H9 (cell line): ENCODE measurements at regions not wholly inside any gene's neighbourhood (a gene's known extent, or its start where the extent isn't known, plus 50 kb on each side); places are given as distances from the start of the nearest gene placed in this dataset.
A peak's percentile ranks its signal among the peaks of the same experiment; 100 is the strongest.

Source experiments
- DNase-seq: peaks from one replicate; pipeline ENCODE4 v3.0.0-alpha.2; 2017
- H2AFZ ChIP-seq: one replicate; pipeline ENCODE4 v1.6.1; 2013; ENCODE audit warnings: mild to moderate bottlenecking, low read length, control low read depth, moderate library complexity
- H2AK5ac ChIP-seq: 2 replicates; pipeline ENCODE4 v1.6.1; 2013; ENCODE audit warnings: low read length, control low read depth, mixed read lengths; ENCODE audit not compliant: insufficient read length
- H2BK120ac ChIP-seq: one replicate; pipeline ENCODE4 v1.6.1; 2013; ENCODE audit warnings: low read depth, mild to moderate bottlenecking, low read length, control low read depth, inconsistent platforms; ENCODE audit not compliant: poor library complexity, severe bottlenecking
- H2BK12ac ChIP-seq: 2 replicates; pipeline ENCODE4 v1.6.1; 2013; ENCODE audit warnings: low read length, control low read depth, mixed read lengths, low read depth; ENCODE audit not compliant: insufficient read length
- H2BK15ac ChIP-seq: 2 replicates; pipeline ENCODE4 v1.6.1; 2013; ENCODE audit warnings: low read depth, low read length, control low read depth
- H2BK20ac ChIP-seq: one replicate; pipeline ENCODE4 v1.6.1; 2013; ENCODE audit warnings: low read depth, mild to moderate bottlenecking, low read length, control low read depth, inconsistent platforms; ENCODE audit not compliant: poor library complexity, severe bottlenecking
- H2BK5ac ChIP-seq: 2 replicates; pipeline ENCODE4 v1.6.1; 2013; ENCODE audit warnings: low read length, control low read depth, mixed read lengths; ENCODE audit not compliant: insufficient read length
- H3K14ac ChIP-seq: 2 replicates; pipeline ENCODE4 v1.6.1; 2013; ENCODE audit warnings: low read length, control low read depth; ENCODE audit not compliant: insufficient read depth
- H3K18ac ChIP-seq: 2 replicates; pipeline ENCODE4 v1.6.1; 2013; ENCODE audit warnings: low read depth, mild to moderate bottlenecking, mixed read lengths, low read length, control low read depth; ENCODE audit not compliant: insufficient read length
- H3K23ac ChIP-seq: 2 replicates; pipeline ENCODE4 v1.6.1; 2013; ENCODE audit warnings: low read length, control low read depth, mixed read lengths, low read depth; ENCODE audit not compliant: insufficient read length
- H3K23me2 ChIP-seq: 2 replicates; pipeline ENCODE4 v1.6.1; 2013; ENCODE audit warnings: low read depth, mild to moderate bottlenecking, mixed read lengths, low read length, control low read depth; ENCODE audit not compliant: insufficient read length, poor library complexity, severe bottlenecking
- H3K27ac ChIP-seq: 2 replicates; pipeline ENCODE4 v1.5.1; 2013; ENCODE audit warnings: low read length, control low read depth, mixed read lengths, low read depth; ENCODE audit not compliant: insufficient read length
- H3K27me3 ChIP-seq: 2 replicates; pipeline ENCODE4 v1.6.1; 2013; ENCODE audit warnings: low read length, control low read depth, inconsistent platforms; ENCODE audit not compliant: insufficient read depth
- H3K4ac ChIP-seq: 2 replicates; pipeline ENCODE4 v1.6.1; 2013; ENCODE audit warnings: low read depth, mild to moderate bottlenecking, control low read depth, inconsistent platforms, low read length, moderate library complexity
- H3K4me1 ChIP-seq: 2 replicates; pipeline ENCODE4 v1.6.1; 2013; ENCODE audit warnings: low read length, control low read depth, inconsistent platforms; ENCODE audit not compliant: insufficient read depth
- H3K4me2 ChIP-seq: 2 replicates; pipeline ENCODE4 v1.6.1; 2013; ENCODE audit warnings: low read length, control low read depth, mixed read lengths; ENCODE audit not compliant: insufficient read length, insufficient read depth
- H3K56ac ChIP-seq: 2 replicates; pipeline ENCODE4 v1.6.1; 2013; ENCODE audit warnings: low read depth, mild to moderate bottlenecking, mixed read lengths, low read length, control low read depth; ENCODE audit not compliant: insufficient read length
- H3K79me1 ChIP-seq: 2 replicates; pipeline ENCODE4 v1.6.1; 2013; ENCODE audit warnings: low read depth, mild to moderate bottlenecking, moderate library complexity, low read length, control low read depth, inconsistent platforms; ENCODE audit not compliant: insufficient read depth, poor library complexity, severe bottlenecking
- H3K79me2 ChIP-seq: 2 replicates; pipeline ENCODE4 v1.6.1; 2013; ENCODE audit warnings: low read length, control low read depth, inconsistent platforms; ENCODE audit not compliant: insufficient read depth
- H3K9ac ChIP-seq: 2 replicates; pipeline ENCODE4 v1.6.1; 2013; ENCODE audit warnings: low read length, control low read depth, mixed read lengths; ENCODE audit not compliant: insufficient read length; ENCODE audit errors: extremely low read depth
- H3K9me3 ChIP-seq: one replicate; pipeline ENCODE4 v1.6.1; 2013; ENCODE audit warnings: low read depth, low read length, inconsistent platforms; ENCODE audit not compliant: control insufficient read depth
- H3T11ph ChIP-seq: one replicate; pipeline ENCODE4 v1.6.1; 2013; ENCODE audit warnings: mild to moderate bottlenecking, low read length, control low read depth, inconsistent platforms
- H4K20me1 ChIP-seq: one replicate; pipeline ENCODE4 v1.6.1; 2013; ENCODE audit not compliant: control insufficient read depth, insufficient read length, insufficient read depth
- H4K5ac ChIP-seq: 2 replicates; pipeline ENCODE4 v1.6.1; 2013; ENCODE audit warnings: low read depth, mild to moderate bottlenecking, mixed read lengths, low read length, control low read depth; ENCODE audit not compliant: insufficient read length
- H4K8ac ChIP-seq: replicated peaks from 2 replicates; pipeline ENCODE4 v1.6.1; 2013; ENCODE audit warnings: low read length, control low read depth, mixed read lengths, low read depth; ENCODE audit not compliant: insufficient read length
- H4K91ac ChIP-seq: 2 replicates; pipeline ENCODE4 v1.6.1; 2013; ENCODE audit warnings: low read depth, mild to moderate bottlenecking, moderate library complexity, mixed read lengths, low read length, control low read depth; ENCODE audit not compliant: insufficient read length
- H3K27ac Mint-ChIP-seq, 3 experiments: 2 replicates in 2 of 3; 3 replicates in 1 of 3; pipeline ENCODE4 v1.8.0; 2020 to 2021; ENCODE audit warnings: mixed read lengths in 3 of 3, mild to moderate bottlenecking in 1 of 3, moderate library complexity in 1 of 3
- H3K27me3 Mint-ChIP-seq: 2 replicates; pipeline ENCODE4 v1.8.0; 2021; ENCODE audit warnings: low read depth, mild to moderate bottlenecking, moderate library complexity, mixed read lengths
- H3K36me3 Mint-ChIP-seq, 3 experiments: 2 replicates in 2 of 3; 3 replicates in 1 of 3; pipeline ENCODE4 v1.8.0; 2020 to 2021; ENCODE audit warnings: low read depth in 3 of 3, mixed read lengths in 3 of 3; ENCODE audit not compliant: insufficient read depth in 1 of 3
- H3K4me1 Mint-ChIP-seq, 2 experiments: 2 replicates each; pipeline ENCODE4 v1.8.0; 2020; ENCODE audit warnings: mixed read lengths in 2 of 2
- H3K4me3 Mint-ChIP-seq, 2 experiments: 2 replicates in 1 of 2; 3 replicates in 1 of 2; pipeline ENCODE4 v1.8.0; 2020 to 2021; ENCODE audit warnings: mild to moderate bottlenecking in 2 of 2, mixed read lengths in 2 of 2, moderate library complexity in 1 of 2
- H3K9me3 Mint-ChIP-seq, 2 experiments: 2 replicates in 1 of 2; 3 replicates in 1 of 2; pipeline ENCODE4 v1.8.0; 2020; ENCODE audit warnings: mild to moderate bottlenecking in 2 of 2, mixed read lengths in 2 of 2, moderate library complexity in 1 of 2
- CTCF ChIP-seq: fragments of 200-600 bp; sonication (generic); conservative IDR thresholded peaks from 3 replicates; pipeline ENCODE4 v1.8.0; 2021; ENCODE audit warnings: antibody characterized with exemption, mild to moderate bottlenecking
- WGBS: extraction: QIAGEN DNeasy Blood & Tissue Kit; methylation state at CpG from one replicate; pipeline ENCODE4 v1.1.7; 2013; ENCODE audit warnings: missing lambda C conversion rate, low lambda C conversion rate, mixed read lengths; ENCODE audit not compliant: insufficient read length; ENCODE audit errors: extremely low coverage; 5-methylcytosine and 5-hydroxymethylcytosine counted together

GRCh38 chr5:86929123-86929766 lies 311.5 kb downstream of the COX7C start:
- no peak overlapping the region for H3K9ac ChIP-seq
- H4K20me1 ChIP-seq = no peaks in the 10 kb centered on the region
- Mint-ChIP-seq H3K4me1 (peaks cover 34 to 40% of the 10 kb centered on the region in 2 experiments), H3K27ac (no peak overlapping the region), H3K36me3 (no peaks in the 10 kb centered on the region), H3K9me3 (no peaks in the 10 kb centered on the region), H3K27me3 (peaks cover 44% of the 10 kb centered on the region), H3K4me3 (peak overlapping the region; percentile 16 to 21; a peak in 2 of 5 replicates)
- H3K79me1 ChIP-seq = no peaks in the 10 kb centered on the region
- peaks cover 2% of the 10 kb centered on the region for H3K23me2 ChIP-seq
- H2BK15ac ChIP-seq = no peak overlapping the region
- no peak overlapping the region for H3K18ac ChIP-seq
- H3K27me3 ChIP-seq = 0 out of 2 replicates have a peak, but pooled peaks cover 3% of the 10 kb centered on the region
- H3K4me2 ChIP-seq = peak overlapping the region; percentile 56
- no peak overlapping the region for H3K56ac ChIP-seq
- H3K4me1 ChIP-seq = peaks cover 3% of the 10 kb centered on the region; the same call in 1 of the 2 replicates
- no peaks in the 10 kb centered on the region for H3K79me2 ChIP-seq
- no peak overlapping the region for H4K5ac ChIP-seq
- TF ChIP-seq CTCF = no peak
- no peak overlapping the region for H3K14ac ChIP-seq
- no peak overlapping the region for H2AK5ac ChIP-seq
- no peak overlapping the region for H3K23ac ChIP-seq
- no peak overlapping the region for H3T11ph ChIP-seq
- no peaks in the 10 kb centered on the region for H3K9me3 ChIP-seq
- no peak overlapping the region for H2BK120ac ChIP-seq
- H2BK20ac ChIP-seq = no peak overlapping the region
- DNase-seq = peak; percentile 71
- H4K91ac ChIP-seq = no peak overlapping the region
- WGBS = no CpG with 5 or more reads among the region's 8 CpGs
- H4K8ac ChIP-seq = no peak overlapping the region
- H2AFZ ChIP-seq = no peak overlapping the region
- no peak overlapping the region for H2BK5ac ChIP-seq
- H3K4ac ChIP-seq = no peak overlapping the region
- no peak overlapping the region for H3K27ac ChIP-seq
- no peak overlapping the region for H2BK12ac ChIP-seq
